Right ventricle myocardium inferior (tissue), 1 donor: ENCODE measurements at regions not wholly inside any gene's neighbourhood (a gene's known extent, or its start where the extent isn't known, plus 50 kb on each side); places are given as distances from the start of the nearest gene placed in this dataset.

ENCODE experiments used
- ATAC-seq: fragments of 200-7000 bp; cut with Tn5 transposase; one replicate; pipeline ENCODE4 v1.9.1; 2020; ENCODE audit warnings: mild to moderate bottlenecking, moderate library complexity
- DNase-seq: peaks from one replicate; pipeline ENCODE4 v3.0.0; 2021; ENCODE audit errors: missing footprints
- intact Hi-C: fragments of 100-400 bp; cut with DNase I; formaldehyde crosslinking; loops from one replicate; pipeline ENCODE4 v1.11.0; 2022
- donor health status: DM: no; HTN: yes; CAD: no; lungs with severe emphysema.

- intact Hi-C loops: no loop called here
- ATAC-seq (no peak), DNase-seq (no peak)
These were observed 671.8 kb upstream of the DIPK2B start for GRCh38 chrX:45872480-45872879.

GRCh38 chrX:45868425-45868824, 667.7 kb upstream of the DIPK2B start:
- ATAC-seq (no peak), DNase-seq (no peak)
- intact Hi-C loops: no loop called here

- no peak for DNase-seq
- intact Hi-C loops: no loop called here
- no peak for ATAC-seq
These were observed 662.1 kb upstream of the DIPK2B start for GRCh38 chrX:45862801-45863200.

- DNase-seq (no peak), ATAC-seq (no peak)
- intact Hi-C loops: no loop called here
These were observed 659.8 kb upstream of the DIPK2B start for GRCh38 chrX:45860450-45860849.

GRCh38 chrX:45859407-45859806, 658.7 kb upstream of the DIPK2B start:
- no peak for ATAC-seq
- intact Hi-C loops: no loop called here

GRCh38 chrX:45852884-45853283, 652.2 kb upstream of the DIPK2B start:
- ATAC-seq (no peak), DNase-seq (no peak)
- intact Hi-C loops: no loop called here

More at GRCh38 chrX:45859407-45859806, 658.7 kb upstream of the DIPK2B start:
- no peak for DNase-seq

GRCh38 chrX:45851434-45851991, 650.8 kb upstream of the DIPK2B start:
- no peak for DNase-seq
- intact Hi-C loops: no loop called here
- ATAC-seq: no peak

- no peak for DNase-seq
- ATAC-seq: no peak
- intact Hi-C loops: no loop called here
These were observed 650.2 kb upstream of the DIPK2B start for GRCh38 chrX:45850775-45851433.

- DNase-seq (no peak), ATAC-seq (no peak)
- intact Hi-C loops: no loop called here
These were observed 649.6 kb upstream of the DIPK2B start for GRCh38 chrX:45850197-45850774.

- ATAC-seq (no peak), DNase-seq (no peak)
- intact Hi-C loops: no loop called here
These were observed 648.7 kb upstream of the DIPK2B start for GRCh38 chrX:45849261-45849862.

GRCh38 chrX:45847961-45848360, 647.3 kb upstream of the DIPK2B start:
- DNase-seq: no peak
- intact Hi-C loops: no loop called here
- no peak for ATAC-seq

GRCh38 chrX:45846328-45846727, 645.7 kb upstream of the DIPK2B start:
- intact Hi-C loops: no loop called here
- no peak for ATAC-seq
- DNase-seq: no peak

GRCh38 chrX:45845142-45845541, 644.5 kb upstream of the DIPK2B start:
- intact Hi-C loops: loop anchor here (2.0 kb wide), 1 partner anchor 330 kb away; no protein-coding TSS in a partner anchor
- no peak for DNase-seq

GRCh38 chrX:45843518-45843917, 642.8 kb upstream of the DIPK2B start:
- intact Hi-C loops: loop anchor here (5.0 kb wide), 1 partner anchor 521 kb away; no protein-coding TSS in a partner anchor
- ATAC-seq (no peak), DNase-seq (no peak)

More at GRCh38 chrX:45845142-45845541, 644.5 kb upstream of the DIPK2B start:
- no peak for ATAC-seq

- no peak for DNase-seq
- intact Hi-C loops: loop anchor here (5.0 kb wide), 1 partner anchor 521 kb away; no protein-coding TSS in a partner anchor
- ATAC-seq: no peak
These were observed 642.2 kb upstream of the DIPK2B start for GRCh38 chrX:45842926-45843315.

- DNase-seq (no peak), ATAC-seq (no peak)
- intact Hi-C loops: loop anchor here (5.0 kb wide), 1 partner anchor 520 kb away; no protein-coding TSS in a partner anchor
These were observed 641.7 kb upstream of the DIPK2B start for GRCh38 chrX:45842207-45842925.

- no peak for ATAC-seq
- DNase-seq: no peak
- intact Hi-C loops: loop anchor here (5.0 kb wide), 1 partner anchor 518 kb away; no protein-coding TSS in a partner anchor
These were observed 639.8 kb upstream of the DIPK2B start for GRCh38 chrX:45840411-45840950.

- intact Hi-C loops: no loop called here
- ATAC-seq (no peak), DNase-seq (no peak)
These were observed 629.7 kb upstream of the DIPK2B start for GRCh38 chrX:45830343-45830742.

- DNase-seq (no peak), ATAC-seq (no peak)
- intact Hi-C loops: no loop called here
These were observed 623.8 kb upstream of the DIPK2B start for GRCh38 chrX:45824471-45824870.
